Gastrocnemius medialis (tissue), 4 donors: ENCODE measurements at regions not wholly inside any gene's neighbourhood (a gene's known extent, or its start where the extent isn't known, plus 50 kb on each side); places are given as distances from the start of the nearest gene placed in this dataset.

Experiments used
- POLR2A ChIP-seq, 2 donors: fragments of 450-650 bp; IDR thresholded peaks; one replicate each; pipeline ENCODE4 v1.6.1; 2017; ENCODE audit warnings: antibody characterized with exemption in 2 of 2, mild to moderate bottlenecking in 2 of 2, moderate library complexity in 2 of 2
- TF ChIP-seq, protein P1 (sequence below), 5 experiments: fragments of 450-650 bp in 3 of 5; fragments of 200-600 bp in 2 of 5; sonication (generic) in 2 of 5; IDR thresholded peaks in 4 of 5; conservative IDR thresholded peaks in 1 of 5; 1 replicate in 4 of 5; 2 replicates in 1 of 5; pipeline ENCODE4 v1.5.1; 2016 to 2019; ENCODE audit warnings: antibody characterized with exemption in 5 of 5, mild to moderate bottlenecking in 3 of 5, moderate library complexity in 3 of 5

DNA sequence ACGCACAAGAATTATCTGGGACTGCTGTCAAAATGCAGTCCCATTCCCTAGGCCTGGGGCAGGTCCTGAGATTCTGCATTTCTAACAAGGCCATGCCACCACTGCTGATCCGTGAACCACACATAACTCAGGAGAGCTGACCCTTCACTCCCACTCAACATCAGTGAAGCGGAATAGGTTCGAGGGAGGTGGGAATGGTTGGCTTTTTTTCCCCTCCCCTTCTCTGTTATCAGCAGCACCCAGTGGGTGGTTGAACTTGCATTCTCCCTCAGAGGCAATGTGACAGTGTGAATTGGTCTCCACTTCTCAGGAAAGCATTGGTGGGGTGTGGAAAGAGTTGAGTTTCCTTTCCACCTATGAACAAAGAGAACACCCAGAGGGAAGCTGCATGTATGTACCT, 344.3 kb downstream of the GADD45G start:
- TF ChIP-seq, protein P1, sequence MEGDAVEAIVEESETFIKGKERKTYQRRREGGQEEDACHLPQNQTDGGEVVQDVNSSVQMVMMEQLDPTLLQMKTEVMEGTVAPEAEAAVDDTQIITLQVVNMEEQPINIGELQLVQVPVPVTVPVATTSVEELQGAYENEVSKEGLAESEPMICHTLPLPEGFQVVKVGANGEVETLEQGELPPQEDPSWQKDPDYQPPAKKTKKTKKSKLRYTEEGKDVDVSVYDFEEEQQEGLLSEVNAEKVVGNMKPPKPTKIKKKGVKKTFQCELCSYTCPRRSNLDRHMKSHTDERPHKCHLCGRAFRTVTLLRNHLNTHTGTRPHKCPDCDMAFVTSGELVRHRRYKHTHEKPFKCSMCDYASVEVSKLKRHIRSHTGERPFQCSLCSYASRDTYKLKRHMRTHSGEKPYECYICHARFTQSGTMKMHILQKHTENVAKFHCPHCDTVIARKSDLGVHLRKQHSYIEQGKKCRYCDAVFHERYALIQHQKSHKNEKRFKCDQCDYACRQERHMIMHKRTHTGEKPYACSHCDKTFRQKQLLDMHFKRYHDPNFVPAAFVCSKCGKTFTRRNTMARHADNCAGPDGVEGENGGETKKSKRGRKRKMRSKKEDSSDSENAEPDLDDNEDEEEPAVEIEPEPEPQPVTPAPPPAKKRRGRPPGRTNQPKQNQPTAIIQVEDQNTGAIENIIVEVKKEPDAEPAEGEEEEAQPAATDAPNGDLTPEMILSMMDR (IDR thresholded peaks at IDR 0.05 in 4 of 5, conservative IDR thresholded peaks at IDR 0.05 in 1 of 5), result no peak
- TF ChIP-seq POLR2A (IDR thresholded peaks at IDR 0.05), result no peak
